HG03558 (cell line): ENCODE measurements at regions not wholly inside any gene's neighbourhood (a gene's known extent, or its start where the extent isn't known, plus 50 kb on each side); places are given as distances from the start of the nearest gene placed in this dataset.

Experiments used
- ATAC-seq: cut with Tn5 transposase; IDR thresholded peaks from one replicate; pipeline ENCODE4 v1.9.1; 2021; ENCODE audit warnings: moderate number of reproducible peaks; ENCODE audit not compliant: unreplicated experiment; ENCODE audit errors: extremely low read depth

GRCh38 chr2:21656330-21657075 is 532.7 kb downstream of the TDRD15 start:
- ATAC-seq = no peak

GRCh38 chr2:21657445-21657844 is 533.7 kb downstream of the TDRD15 start:
- ATAC-seq = no peak

GRCh38 chr2:21658269-21658668 is 534.5 kb downstream of the TDRD15 start:
- no peak for ATAC-seq

- no peak for ATAC-seq
Measured at GRCh38 chr2:21658907-21659477, 535.2 kb downstream of the TDRD15 start.

GRCh38 chr2:21664083-21664482 is 540.3 kb downstream of the TDRD15 start:
- ATAC-seq = no peak

GRCh38 chr2:21667638-21668037 is 543.9 kb downstream of the TDRD15 start:
- ATAC-seq = no peak

- ATAC-seq = no peak
Measured at GRCh38 chr2:21668078-21668710, 544.4 kb downstream of the TDRD15 start.

- ATAC-seq = no peak
Measured at GRCh38 chr2:21676041-21676440, 552.3 kb downstream of the TDRD15 start.

GRCh38 chr2:21676676-21677075 is 552.9 kb downstream of the TDRD15 start:
- no peak for ATAC-seq

- no peak for ATAC-seq
Measured at GRCh38 chr2:21683838-21684237, 560.1 kb downstream of the TDRD15 start.

GRCh38 chr2:21687589-21687988 is 563.8 kb downstream of the TDRD15 start:
- no peak for ATAC-seq

GRCh38 chr2:21690005-21690404 is 566.2 kb downstream of the TDRD15 start:
- no peak for ATAC-seq

GRCh38 chr2:21693081-21693480 is 569.3 kb downstream of the TDRD15 start:
- no peak for ATAC-seq

GRCh38 chr2:21694079-21694878 is 570.5 kb downstream of the TDRD15 start:
- no peak for ATAC-seq

- no peak for ATAC-seq
Measured at GRCh38 chr2:21696900-21697299, 573.1 kb downstream of the TDRD15 start.

- ATAC-seq = no peak
Measured at GRCh38 chr2:21700644-21701043, 576.9 kb downstream of the TDRD15 start.

- no peak for ATAC-seq
Measured at GRCh38 chr2:21710031-21710430, 586.3 kb downstream of the TDRD15 start.

- no peak for ATAC-seq
Measured at GRCh38 chr2:21710496-21710895, 586.7 kb downstream of the TDRD15 start.

- no peak for ATAC-seq
Measured at GRCh38 chr2:21715887-21716286, 592.1 kb downstream of the TDRD15 start.

GRCh38 chr2:21727101-21727500 is 603.3 kb downstream of the TDRD15 start:
- no peak for ATAC-seq

- ATAC-seq = no peak
Measured at GRCh38 chr2:21728133-21728532, 604.4 kb downstream of the TDRD15 start.
